Liver (tissue), 3 donors: ENCODE measurements at regions not wholly inside any gene's neighbourhood (a gene's known extent, or its start where the extent isn't known, plus 50 kb on each side); places are given as distances from the start of the nearest gene placed in this dataset.

Experiments
- EGR1 ChIP-seq, 2 donors: IDR thresholded peaks; 2 replicates each; pipeline ENCODE4 v1.6.1; 2016 to 2018; ENCODE audit warnings: antibody characterized with exemption in 2 of 2, low read depth in 2 of 2
- GABPA ChIP-seq, 2 donors: IDR thresholded peaks in 1 of 2; conservative IDR thresholded peaks in 1 of 2; 2 replicates each; pipeline ENCODE4 v1.6.1; 2016; ENCODE audit warnings: antibody characterized with exemption in 2 of 2, mild to moderate bottlenecking in 1 of 2, moderate library complexity in 1 of 2
- JUND ChIP-seq, 2 donors: IDR thresholded peaks; 2 replicates each; pipeline ENCODE4 v1.6.1; 2016; ENCODE audit warnings: antibody characterized with exemption in 2 of 2
- NR2F2 ChIP-seq: IDR thresholded peaks from 2 replicates; pipeline ENCODE4 v1.6.1; 2016; ENCODE audit warnings: antibody characterized with exemption
- RAD21 ChIP-seq, 2 donors: IDR thresholded peaks; 2 replicates each; pipeline ENCODE4 v1.6.1; 2016; ENCODE audit warnings: antibody characterized with exemption in 2 of 2, mild to moderate bottlenecking in 2 of 2
- SP1 ChIP-seq: IDR thresholded peaks from 2 replicates; pipeline ENCODE4 v1.6.1; 2018; ENCODE audit warnings: antibody characterized with exemption, mild to moderate bottlenecking
- TAF1 ChIP-seq: conservative IDR thresholded peaks from 2 replicates; pipeline ENCODE4 v1.6.1; 2016; ENCODE audit warnings: antibody characterized with exemption, mild to moderate bottlenecking
- YY1 ChIP-seq: IDR thresholded peaks from 2 replicates; pipeline ENCODE4 v1.6.1; 2016; ENCODE audit warnings: antibody characterized with exemption, mild to moderate bottlenecking
- TF ChIP-seq, protein P1 (sequence below): fragments of 150-350 bp; IDR thresholded peaks from 2 replicates; pipeline ENCODE4 v1.5.1; 2017; ENCODE audit warnings: improper control_type of control experiment, low read depth, low read length; ENCODE audit not compliant: missing input control
- TF ChIP-seq, protein P2 (sequence below): IDR thresholded peaks from 2 replicates; pipeline ENCODE4 v1.6.1; 2016; ENCODE audit warnings: antibody characterized with exemption, mild to moderate bottlenecking
- TF ChIP-seq, protein P3 (sequence below): IDR thresholded peaks from 2 replicates; pipeline ENCODE4 v1.6.1; 2016; ENCODE audit warnings: antibody characterized with exemption
- TF ChIP-seq, protein P4 (sequence below): IDR thresholded peaks from 2 replicates; pipeline ENCODE4 v1.6.1; 2016; ENCODE audit warnings: antibody characterized with exemption
- TF ChIP-seq, protein P5 (sequence below): IDR thresholded peaks from 2 replicates; pipeline ENCODE4 v1.6.1; 2016; ENCODE audit warnings: antibody characterized with exemption
- donor health status: healthy.
- donor health status: healthy.

DNA sequence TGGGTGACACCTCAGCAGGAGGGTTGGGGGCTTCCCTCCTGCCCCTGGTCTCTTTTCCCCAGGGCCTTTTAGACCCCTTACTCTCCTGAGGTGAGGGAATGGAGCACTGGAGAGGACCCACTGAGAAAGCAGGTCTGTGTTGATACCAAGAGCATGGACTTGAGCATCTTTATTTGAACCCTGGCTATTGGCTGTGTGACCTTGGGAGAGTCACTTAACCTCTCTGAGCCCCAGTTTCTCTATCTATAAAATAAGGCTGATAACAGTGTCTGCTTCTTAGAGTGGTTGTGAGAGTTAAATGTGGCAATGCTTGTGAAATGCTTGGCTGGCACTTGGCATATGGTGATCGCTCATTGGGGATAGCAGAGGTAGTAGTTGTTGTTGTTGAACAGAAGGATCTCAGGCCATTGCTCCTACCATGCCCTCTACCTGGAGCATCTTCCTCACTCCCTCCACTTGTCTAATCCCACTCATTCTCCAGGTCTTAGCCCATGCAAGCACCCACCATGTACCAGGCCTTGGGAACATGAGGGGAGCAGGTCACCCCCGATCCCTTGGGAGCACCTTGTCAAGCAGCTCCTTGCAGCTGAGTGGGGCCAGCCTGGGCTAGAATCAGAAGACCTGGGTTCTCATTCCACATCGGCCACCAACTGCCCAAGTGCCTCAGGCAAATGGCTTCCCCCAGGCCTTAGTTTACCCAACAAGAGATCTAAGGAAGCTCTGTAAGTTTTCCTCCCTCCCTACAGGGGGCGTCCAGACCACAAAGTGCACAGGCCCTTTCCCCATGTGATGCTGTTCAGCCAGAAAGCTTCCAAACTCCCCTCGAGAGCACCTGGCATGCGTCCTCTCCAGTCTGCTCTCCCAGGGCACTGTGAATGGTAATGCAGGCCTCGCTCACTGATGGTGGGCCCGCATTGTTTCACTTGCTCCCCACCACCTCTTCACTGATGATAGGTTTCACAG, 96.7 kb downstream of the LSM3 start:
- TF ChIP-seq, protein P1, sequence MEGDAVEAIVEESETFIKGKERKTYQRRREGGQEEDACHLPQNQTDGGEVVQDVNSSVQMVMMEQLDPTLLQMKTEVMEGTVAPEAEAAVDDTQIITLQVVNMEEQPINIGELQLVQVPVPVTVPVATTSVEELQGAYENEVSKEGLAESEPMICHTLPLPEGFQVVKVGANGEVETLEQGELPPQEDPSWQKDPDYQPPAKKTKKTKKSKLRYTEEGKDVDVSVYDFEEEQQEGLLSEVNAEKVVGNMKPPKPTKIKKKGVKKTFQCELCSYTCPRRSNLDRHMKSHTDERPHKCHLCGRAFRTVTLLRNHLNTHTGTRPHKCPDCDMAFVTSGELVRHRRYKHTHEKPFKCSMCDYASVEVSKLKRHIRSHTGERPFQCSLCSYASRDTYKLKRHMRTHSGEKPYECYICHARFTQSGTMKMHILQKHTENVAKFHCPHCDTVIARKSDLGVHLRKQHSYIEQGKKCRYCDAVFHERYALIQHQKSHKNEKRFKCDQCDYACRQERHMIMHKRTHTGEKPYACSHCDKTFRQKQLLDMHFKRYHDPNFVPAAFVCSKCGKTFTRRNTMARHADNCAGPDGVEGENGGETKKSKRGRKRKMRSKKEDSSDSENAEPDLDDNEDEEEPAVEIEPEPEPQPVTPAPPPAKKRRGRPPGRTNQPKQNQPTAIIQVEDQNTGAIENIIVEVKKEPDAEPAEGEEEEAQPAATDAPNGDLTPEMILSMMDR: no peak
- TF ChIP-seq, protein P2, sequence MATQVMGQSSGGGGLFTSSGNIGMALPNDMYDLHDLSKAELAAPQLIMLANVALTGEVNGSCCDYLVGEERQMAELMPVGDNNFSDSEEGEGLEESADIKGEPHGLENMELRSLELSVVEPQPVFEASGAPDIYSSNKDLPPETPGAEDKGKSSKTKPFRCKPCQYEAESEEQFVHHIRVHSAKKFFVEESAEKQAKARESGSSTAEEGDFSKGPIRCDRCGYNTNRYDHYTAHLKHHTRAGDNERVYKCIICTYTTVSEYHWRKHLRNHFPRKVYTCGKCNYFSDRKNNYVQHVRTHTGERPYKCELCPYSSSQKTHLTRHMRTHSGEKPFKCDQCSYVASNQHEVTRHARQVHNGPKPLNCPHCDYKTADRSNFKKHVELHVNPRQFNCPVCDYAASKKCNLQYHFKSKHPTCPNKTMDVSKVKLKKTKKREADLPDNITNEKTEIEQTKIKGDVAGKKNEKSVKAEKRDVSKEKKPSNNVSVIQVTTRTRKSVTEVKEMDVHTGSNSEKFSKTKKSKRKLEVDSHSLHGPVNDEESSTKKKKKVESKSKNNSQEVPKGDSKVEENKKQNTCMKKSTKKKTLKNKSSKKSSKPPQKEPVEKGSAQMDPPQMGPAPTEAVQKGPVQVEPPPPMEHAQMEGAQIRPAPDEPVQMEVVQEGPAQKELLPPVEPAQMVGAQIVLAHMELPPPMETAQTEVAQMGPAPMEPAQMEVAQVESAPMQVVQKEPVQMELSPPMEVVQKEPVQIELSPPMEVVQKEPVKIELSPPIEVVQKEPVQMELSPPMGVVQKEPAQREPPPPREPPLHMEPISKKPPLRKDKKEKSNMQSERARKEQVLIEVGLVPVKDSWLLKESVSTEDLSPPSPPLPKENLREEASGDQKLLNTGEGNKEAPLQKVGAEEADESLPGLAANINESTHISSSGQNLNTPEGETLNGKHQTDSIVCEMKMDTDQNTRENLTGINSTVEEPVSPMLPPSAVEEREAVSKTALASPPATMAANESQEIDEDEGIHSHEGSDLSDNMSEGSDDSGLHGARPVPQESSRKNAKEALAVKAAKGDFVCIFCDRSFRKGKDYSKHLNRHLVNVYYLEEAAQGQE: no peak
- no peak for TF ChIP-seq GABPA (IDR thresholded peaks at IDR 0.05 in 1 of 2, conservative IDR thresholded peaks at IDR 0.05 in 1 of 2)
- TF ChIP-seq, protein P3, sequence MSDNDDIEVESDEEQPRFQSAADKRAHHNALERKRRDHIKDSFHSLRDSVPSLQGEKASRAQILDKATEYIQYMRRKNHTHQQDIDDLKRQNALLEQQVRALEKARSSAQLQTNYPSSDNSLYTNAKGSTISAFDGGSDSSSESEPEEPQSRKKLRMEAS: no peak
- TF ChIP-seq EGR1 (IDR thresholded peaks at IDR 0.05; ENCODE audit: low read depth in 2 of 2): no peak
- TF ChIP-seq SP1: no peak
- TF ChIP-seq, protein P4, sequence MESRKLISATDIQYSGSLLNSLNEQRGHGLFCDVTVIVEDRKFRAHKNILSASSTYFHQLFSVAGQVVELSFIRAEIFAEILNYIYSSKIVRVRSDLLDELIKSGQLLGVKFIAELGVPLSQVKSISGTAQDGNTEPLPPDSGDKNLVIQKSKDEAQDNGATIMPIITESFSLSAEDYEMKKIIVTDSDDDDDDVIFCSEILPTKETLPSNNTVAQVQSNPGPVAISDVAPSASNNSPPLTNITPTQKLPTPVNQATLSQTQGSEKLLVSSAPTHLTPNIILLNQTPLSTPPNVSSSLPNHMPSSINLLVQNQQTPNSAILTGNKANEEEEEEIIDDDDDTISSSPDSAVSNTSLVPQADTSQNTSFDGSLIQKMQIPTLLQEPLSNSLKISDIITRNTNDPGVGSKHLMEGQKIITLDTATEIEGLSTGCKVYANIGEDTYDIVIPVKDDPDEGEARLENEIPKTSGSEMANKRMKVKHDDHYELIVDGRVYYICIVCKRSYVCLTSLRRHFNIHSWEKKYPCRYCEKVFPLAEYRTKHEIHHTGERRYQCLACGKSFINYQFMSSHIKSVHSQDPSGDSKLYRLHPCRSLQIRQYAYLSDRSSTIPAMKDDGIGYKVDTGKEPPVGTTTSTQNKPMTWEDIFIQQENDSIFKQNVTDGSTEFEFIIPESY: no peak
- TF ChIP-seq NR2F2: no peak
- TF ChIP-seq TAF1: no peak
- no peak for TF ChIP-seq YY1
- peak in 1 of 2 donors; percentile 32 for TF ChIP-seq RAD21 (IDR thresholded peaks at IDR 0.05)
- TF ChIP-seq, protein P5, sequence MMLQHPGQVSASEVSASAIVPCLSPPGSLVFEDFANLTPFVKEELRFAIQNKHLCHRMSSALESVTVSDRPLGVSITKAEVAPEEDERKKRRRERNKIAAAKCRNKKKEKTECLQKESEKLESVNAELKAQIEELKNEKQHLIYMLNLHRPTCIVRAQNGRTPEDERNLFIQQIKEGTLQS: no peak
- no peak for TF ChIP-seq JUND (IDR thresholded peaks at IDR 0.05)
